ENCODE measurements at regions not wholly inside any gene's neighbourhood (a gene's known extent, or its start where the extent isn't known, plus 50 kb on each side); places are given as distances from the start of the nearest gene placed in this dataset.

GRCh38 chr6:1257778-1258177 lies 54.1 kb upstream of the FOXQ1 start:
- no peak for DNase-seq

DNA sequence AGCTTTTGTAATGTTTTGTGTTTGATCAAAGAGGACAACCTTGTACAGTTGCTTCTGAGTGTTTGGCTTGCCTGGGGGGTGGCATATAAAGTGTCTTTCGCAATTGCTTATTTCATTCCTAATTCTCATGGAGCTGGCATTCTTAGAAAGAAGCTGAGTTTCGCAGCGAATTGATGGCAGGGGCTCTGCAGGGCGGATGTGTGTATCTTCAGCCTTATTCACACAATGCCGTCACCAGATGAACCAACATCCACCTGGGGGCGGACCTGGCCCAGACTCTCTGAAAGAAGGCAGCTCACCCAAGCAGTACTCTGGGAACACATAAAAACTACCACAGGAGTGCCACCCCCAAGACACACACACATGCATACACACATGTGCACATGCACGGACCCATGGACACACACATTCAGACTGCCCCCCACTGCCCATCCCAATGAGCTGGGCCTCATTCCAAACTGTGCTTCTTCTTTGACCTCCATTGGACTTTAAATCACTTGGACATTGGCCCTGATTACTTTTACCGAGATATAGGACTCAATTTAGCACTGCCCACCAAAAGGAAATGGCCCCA lies 55.4 kb upstream of the FOXQ1 start:
- no peak for DNase-seq

DNA sequence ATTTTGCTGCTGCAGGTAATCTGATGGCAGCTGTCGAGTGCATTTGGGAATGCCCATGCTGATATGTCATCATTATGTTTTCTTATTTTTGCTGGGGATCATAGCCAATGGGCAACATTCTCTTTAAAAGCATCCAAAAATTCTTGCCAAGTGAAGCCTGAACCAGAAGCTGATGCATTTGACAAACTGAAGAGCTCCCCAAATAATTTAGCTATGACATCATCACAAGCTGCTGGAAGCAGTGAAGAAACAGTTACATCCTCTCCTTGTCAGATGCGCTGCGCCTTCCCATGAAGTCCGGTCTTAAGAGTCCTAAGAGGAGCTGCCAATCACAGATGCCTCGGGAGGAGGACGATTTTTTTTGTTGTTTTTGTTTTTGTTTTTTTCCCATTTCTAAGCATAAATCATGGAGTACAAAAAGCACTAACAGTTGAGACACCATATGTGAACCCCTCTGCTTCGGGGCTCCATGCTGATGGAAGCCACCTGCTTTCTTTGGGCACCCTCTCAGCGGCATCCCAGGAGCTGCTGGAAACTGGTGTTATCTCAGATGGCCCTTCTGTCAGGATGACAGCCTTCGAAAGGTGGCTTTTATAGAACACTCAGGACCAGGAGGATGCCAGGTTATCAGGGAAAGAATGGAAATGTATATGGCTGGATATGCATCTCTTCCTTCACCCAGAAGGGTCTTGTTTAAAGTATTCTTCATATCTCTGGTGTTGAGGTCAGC lies 56.1 kb upstream of the FOXQ1 start:
- DNase-seq = no peak

DNA sequence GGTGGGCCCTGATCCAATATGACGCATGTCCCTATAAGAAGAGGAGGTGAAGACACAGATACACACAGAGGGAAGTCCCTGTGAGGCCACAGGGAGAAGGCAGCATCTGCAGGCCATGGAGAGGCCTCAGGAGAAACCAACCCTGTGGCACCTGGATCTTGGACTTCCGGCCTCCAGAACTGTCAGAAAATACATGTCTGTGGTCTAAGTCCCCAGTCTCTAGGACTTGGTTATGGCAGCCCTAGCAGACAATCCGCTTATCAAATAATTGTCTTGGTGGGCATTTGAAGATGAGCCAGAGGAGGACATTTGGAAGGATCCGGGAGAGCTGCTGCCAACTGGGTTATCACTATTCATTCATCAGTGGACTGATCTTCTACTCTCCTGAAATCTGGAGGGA lies 57.6 kb upstream of the FOXQ1 start:
- DNase-seq = no peak

DNA sequence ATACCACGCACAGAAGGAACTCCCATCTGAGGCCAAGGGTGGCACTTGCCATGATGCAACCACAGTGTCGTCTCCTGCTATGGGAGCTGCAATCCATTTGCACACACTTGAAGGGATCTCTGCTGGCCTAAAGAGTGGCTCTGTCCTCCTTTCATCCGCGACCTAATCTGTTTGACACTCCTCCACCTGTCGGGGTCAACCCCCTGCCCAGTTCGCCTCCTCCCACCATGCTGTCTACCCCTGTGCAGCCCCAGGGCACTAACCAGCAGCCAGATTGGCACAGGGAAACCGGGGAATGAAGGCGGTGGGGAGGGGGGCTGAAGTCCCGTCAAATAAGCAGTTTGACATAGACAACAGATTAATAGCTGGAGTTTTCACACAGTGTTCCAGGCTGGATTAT lies 58.1 kb upstream of the FOXQ1 start:
- no peak for DNase-seq

- no peak for DNase-seq
Observed at GRCh38 chr6:1251198-1252155, 60.4 kb upstream of the FOXQ1 start.

DNA sequence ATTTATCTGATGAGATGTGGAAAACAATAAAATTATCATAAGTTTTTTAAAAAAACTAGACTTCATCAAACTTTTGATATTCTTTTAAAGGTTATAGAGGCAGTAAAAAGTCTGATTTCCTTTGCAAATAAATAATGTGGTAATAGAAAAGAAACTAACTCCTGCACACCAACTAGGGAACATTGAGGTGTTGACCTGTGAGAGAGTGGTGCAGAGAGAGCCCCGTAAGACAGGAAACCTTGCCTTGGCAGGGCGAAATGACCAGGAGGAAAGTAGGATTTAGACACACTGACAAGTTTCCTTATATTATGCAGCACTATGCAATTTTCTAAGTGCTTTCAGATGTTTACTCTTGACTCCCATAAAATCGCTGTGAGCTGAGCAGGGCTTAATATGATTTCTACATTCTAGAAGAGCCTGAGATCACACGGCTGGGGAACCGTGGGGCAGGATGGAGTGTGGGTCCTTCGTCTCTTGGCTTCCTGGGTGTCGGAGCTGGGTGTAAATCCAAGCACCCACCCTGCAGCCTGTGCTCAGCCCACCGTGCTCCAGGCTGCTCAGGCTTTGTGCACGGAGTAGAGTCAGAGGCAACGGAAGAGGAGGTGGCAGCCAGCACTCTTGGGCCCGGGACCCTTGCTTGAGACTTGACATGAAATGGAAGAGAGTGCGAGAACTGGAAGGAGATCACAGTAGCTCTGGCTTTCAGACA lies 61.3 kb upstream of the FOXQ1 start:
- no peak for DNase-seq

- DNase-seq = no peak
Observed at GRCh38 chr6:1247894-1248293, 64.0 kb upstream of the FOXQ1 start.

- DNase-seq = no peak
Observed at GRCh38 chr6:1247056-1247455, 64.8 kb upstream of the FOXQ1 start.

GRCh38 chr6:1244941-1245340 lies 67.0 kb upstream of the FOXQ1 start:
- DNase-seq = no peak

GRCh38 chr6:1244278-1244677 lies 67.6 kb upstream of the FOXQ1 start:
- DNase-seq = no peak

GRCh38 chr6:1242446-1242845 lies 69.5 kb upstream of the FOXQ1 start:
- DNase-seq = no peak

GRCh38 chr6:1242021-1242420 lies 69.9 kb upstream of the FOXQ1 start:
- DNase-seq = no peak

- DNase-seq = no peak
Observed at GRCh38 chr6:1240766-1241318, 71.1 kb upstream of the FOXQ1 start.

DNA sequence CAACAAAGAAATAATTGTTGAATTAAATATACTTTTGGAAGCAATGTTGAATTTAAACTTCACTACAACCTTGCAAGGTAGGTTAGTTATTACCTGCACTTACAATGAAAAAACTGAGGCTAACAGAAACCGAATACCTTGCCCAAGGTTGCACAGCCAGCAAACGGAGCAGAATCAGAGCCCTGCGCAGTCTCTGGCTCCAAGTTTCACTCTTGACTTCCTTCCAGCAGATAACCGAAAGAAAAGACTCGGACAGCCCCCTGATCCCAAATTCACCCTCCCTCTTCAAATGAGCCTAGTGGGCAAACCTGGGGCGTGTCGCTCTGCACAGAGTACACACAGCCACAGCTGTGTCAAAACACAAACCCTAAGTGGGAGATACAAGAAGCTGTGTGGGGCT lies 72.1 kb upstream of the FOXQ1 start:
- DNase-seq = no peak

- DNase-seq = no peak
Observed at GRCh38 chr6:1238040-1238439, 73.9 kb upstream of the FOXQ1 start.

GRCh38 chr6:1237636-1238035 lies 74.3 kb upstream of the FOXQ1 start:
- no peak for DNase-seq

DNA sequence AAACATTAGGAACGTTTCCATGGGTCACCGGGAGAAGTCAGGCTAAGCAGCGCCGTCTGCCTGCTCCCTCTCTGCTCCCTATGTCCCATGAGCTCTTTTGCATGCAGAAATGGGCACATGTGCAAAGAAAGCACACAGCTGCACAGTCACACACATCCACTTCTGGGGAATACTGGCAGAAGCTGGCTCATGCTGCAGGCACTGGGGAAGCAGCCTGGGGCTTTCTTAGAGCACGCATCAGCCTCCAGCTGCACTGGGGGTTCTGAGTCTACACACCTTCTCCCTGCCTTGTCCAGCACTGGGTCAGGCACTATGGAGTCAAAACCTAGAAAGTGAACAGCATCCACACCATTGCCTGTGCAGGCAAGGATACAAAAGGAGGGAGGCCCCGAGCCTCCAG lies 76.1 kb upstream of the FOXQ1 start:
- DNase-seq = no peak

DNA sequence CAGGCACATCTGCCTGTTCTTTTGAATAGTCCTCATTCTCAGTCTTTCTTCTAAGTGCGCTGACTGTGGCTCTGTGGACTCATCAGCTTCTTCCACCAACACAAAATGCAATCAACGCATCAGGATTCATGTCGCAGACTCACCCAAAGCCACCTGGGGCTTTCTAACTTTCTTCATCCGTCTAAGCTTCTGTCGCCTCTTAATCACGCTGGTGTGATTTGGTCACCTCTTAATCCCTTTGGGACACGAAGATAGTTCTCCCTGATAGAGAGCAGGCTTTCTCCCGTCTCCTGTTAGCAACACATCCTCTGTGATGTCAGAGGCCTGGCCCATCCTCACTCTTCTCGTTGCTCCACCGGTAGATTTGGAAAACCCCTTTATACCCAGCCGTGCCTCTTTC lies 78.0 kb upstream of the FOXQ1 start:
- no peak for DNase-seq

GRCh38 chr6:1232578-1232977 lies 79.3 kb upstream of the FOXQ1 start:
- DNase-seq = no peak

DNA sequence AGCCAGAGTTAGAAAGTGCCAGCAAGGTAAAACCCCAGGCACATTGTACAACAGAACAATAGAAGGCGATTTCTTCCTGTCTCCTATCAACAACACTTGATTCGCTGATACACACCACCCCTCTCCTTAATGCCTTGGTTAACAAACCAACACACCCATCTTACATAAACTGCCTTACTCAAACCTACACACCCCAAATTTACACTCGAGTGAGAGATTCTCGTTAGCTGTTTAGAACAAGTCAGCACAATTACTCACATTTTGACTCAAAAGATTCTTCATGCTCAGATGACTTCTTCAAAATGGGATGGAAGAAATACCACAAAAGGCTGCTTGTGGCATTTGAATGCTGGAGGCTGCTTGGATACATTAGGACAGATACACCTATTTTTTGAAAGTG lies 80.0 kb upstream of the FOXQ1 start:
- DNase-seq = no peak

- no peak for DNase-seq
Observed at GRCh38 chr6:1230689-1231605, 81.0 kb upstream of the FOXQ1 start.
